NCI-H82 treated with DMSO at 0.1 percent for 48 hours (cell line): ENCODE measurements at regions not wholly inside any gene's neighbourhood (a gene's known extent, or its start where the extent isn't known, plus 50 kb on each side); places are given as distances from the start of the nearest gene placed in this dataset.
"Not testable (repeated sequence)": the region's sequence is repeated elsewhere in the genome, so short reads cannot be mapped to it uniquely, and the experiment has no call there.

Experiments
- DNase-seq: peaks from one replicate; lab custom pipeline; 2025; ENCODE audit not compliant: unreplicated experiment; lab: John Stamatoyannopoulos, UW

- DNase-seq, result no peak
Measured at GRCh38 chr9:124164811-124165210, 92.9 kb upstream of the NEK6 start.

GRCh38 chr9:124174433-124174832 is 83.3 kb upstream of the NEK6 start:
- DNase-seq, result no peak

- DNase-seq, result not testable (repeated sequence)
Measured at GRCh38 chr9:124177522-124177921, 80.2 kb upstream of the NEK6 start.

- no peak for DNase-seq
Measured at GRCh38 chr9:124179196-124180071, 78.3 kb upstream of the NEK6 start.

GRCh38 chr9:124180557-124180956 is 77.2 kb upstream of the NEK6 start:
- DNase-seq, result no peak

GRCh38 chr9:124182741-124183140 is 75.0 kb upstream of the NEK6 start:
- DNase-seq, result peak; percentile 52

- DNase-seq, result no peak
Measured at GRCh38 chr9:124183772-124184171, 74.0 kb upstream of the NEK6 start.

- no peak for DNase-seq
Measured at GRCh38 chr9:124185413-124185812, 72.3 kb upstream of the NEK6 start.

- no peak for DNase-seq
Measured at GRCh38 chr9:124187311-124187710, 70.4 kb upstream of the NEK6 start.

GRCh38 chr9:124188331-124189110 is 69.2 kb upstream of the NEK6 start:
- DNase-seq, result no peak

GRCh38 chr9:124190761-124191160 is 67.0 kb upstream of the NEK6 start:
- DNase-seq, result no peak

- DNase-seq, result no peak
Measured at GRCh38 chr9:124191691-124192395, 65.9 kb upstream of the NEK6 start.

GRCh38 chr9:124196814-124197176 is 61.0 kb upstream of the NEK6 start:
- no peak for DNase-seq

- no peak for DNase-seq
Measured at GRCh38 chr9:124197177-124198095, 60.3 kb upstream of the NEK6 start.

- no peak for DNase-seq
Measured at GRCh38 chr9:124198331-124198730, 59.4 kb upstream of the NEK6 start.

GRCh38 chr9:124198948-124199347 is 58.8 kb upstream of the NEK6 start:
- no peak for DNase-seq

- no peak for DNase-seq
Measured at GRCh38 chr9:124199474-124199873, 58.3 kb upstream of the NEK6 start.

GRCh38 chr9:124202447-124202971 is 55.2 kb upstream of the NEK6 start:
- DNase-seq, result no peak

- DNase-seq, result no peak
Measured at GRCh38 chr9:124205686-124206352, 51.9 kb upstream of the NEK6 start.

GRCh38 chr9:124206391-124206790 is 51.4 kb upstream of the NEK6 start:
- no peak for DNase-seq
